Glomerular visceral epithelial cell (primary cell): ENCODE measurements at regions not wholly inside any gene's neighbourhood (a gene's known extent, or its start where the extent isn't known, plus 50 kb on each side); places are given as distances from the start of the nearest gene placed in this dataset.
"Not testable (repeated sequence)": the region's sequence is repeated elsewhere in the genome, so short reads cannot be mapped to it uniquely, and the experiment has no call there.

Experiments used
- DNase-seq: peaks from one replicate; pipeline ENCODE4 v3.0.0-alpha.2; 2016; ENCODE audit errors: extremely low spot score

DNA sequence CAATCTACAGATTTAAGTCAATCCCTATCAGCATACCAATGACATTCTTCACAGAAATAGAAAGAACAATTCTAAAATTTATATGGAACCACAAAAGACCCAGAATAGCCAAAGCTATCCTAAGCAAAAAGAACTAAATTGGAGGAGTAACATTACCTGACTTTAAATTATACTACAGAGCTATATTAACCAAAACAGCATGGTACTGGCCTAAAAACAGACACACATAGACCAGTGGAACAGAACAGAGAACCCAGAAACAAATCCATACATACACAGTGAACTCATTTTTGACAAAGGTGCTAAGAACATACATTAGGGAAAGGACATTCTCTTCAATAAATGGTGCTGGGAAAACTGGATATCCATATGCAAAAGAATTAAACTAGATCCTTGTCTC lies 68.6 kb upstream of the HES1 start:
- not testable (repeated sequence) for DNase-seq

DNA sequence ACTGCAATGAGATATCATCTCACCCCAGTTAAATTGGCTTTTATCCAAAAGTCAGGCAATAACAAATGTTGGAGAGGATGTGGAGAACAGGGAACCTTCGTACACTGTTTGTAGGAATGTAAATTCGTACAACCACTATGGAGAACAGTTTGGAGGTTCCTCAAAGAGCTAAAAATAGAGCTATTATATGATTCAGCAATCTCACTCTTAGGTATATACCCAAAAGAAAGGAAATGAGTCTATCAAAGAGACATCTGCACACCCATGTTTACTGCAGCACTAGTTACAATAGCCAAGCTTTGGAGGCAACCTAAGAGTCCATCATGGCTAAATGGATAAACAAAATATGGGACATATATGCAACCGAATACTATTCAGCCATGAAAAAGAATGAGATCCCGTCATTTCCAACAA lies 68.0 kb upstream of the HES1 start:
- no peak for DNase-seq

DNA sequence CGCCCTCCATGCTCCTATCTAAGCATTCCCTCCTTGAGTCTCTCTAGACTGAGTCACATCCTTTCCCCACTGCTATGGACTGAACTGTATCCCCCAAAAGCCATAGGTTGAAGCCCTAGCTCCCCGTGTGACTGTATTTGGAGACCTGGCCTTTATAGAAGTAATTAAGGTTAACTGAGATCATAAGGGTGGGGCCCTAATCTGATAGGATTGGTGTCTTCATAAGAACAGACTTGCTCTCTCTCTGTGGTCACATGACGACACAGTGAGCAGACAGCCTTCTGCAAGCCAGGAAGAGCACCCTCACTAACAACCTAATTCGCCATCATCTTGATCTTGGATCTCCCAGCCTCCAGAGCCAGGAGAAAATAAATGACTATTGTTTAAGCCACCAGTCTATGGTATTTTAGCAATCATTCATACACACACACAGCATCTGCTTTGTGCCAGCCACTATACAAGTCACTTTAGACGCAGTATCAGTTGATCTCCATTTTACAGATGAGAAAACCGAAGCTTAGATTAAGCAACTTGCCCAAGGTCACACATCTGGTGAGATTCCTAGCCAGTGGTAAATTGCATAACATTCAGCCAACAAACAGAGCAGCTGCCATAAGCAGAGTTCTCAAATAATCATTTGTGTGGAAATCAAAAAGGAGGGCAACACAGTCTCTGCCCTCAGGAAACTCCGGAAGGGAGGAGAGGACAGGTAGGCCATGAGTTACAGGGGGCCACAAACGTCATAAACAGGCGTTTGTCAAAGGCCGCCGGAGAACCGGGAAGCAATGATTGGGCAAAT lies 66.3 kb upstream of the HES1 start:
- DNase-seq: no peak

DNA sequence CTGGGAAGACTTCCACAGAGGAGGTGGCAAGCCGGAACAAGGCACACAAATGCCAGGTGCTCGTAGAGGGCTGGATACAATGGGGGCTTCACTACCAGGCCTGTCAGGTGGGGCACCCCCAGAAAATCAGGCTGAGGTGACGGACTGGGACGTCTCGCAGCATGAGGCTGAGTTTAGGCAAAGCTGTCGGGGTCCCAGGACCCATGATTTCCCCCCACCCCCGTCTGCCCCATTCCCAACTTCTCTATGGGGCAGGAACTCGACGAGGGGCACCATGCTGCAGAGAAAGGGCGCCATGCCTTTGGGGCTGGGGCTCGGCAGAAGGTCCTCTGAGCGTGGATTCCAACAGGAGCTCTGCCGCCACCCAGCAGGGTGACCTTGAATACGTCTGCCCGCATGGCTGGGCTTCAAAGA lies 65.7 kb upstream of the HES1 start:
- DNase-seq: no peak

DNA sequence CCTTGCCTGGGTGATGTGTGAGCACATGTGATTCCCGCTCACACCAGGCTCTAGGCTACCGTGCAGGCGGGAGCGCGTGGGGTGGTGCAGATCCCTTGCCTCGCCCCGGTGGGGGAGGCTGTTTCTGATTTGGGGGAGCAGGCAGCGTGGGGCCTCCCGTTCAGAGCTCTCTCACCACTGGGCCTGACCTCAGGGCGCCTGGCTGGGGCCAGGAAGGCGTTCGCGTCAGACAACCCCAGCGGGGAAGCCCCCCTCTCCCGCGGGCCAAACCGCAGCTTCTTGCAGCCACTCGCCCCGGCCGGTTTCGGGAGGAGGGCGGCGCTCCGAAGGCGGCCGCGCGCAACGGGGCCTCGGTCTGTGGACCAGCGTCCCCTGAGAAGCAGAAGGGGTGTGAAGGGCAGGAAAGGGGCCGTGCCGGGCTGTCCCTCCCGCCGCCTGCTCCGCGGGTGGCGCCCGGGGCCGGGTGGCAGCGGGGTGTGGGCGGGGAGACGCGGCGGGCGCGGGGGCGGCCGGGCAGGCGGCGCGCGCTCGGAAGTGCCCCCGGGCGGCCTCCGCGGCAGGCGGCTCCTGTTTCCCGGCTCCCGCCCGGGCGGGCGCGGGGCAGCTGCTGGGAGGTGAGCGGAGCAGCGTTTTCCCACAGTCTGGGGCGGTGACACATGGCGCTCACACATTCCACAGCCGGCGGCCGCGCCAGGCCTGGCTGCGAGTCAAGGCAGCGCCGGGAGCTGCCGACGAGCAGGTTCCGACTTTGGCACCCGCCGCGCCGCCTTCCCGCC lies 65.1 kb upstream of the HES1 start:
- peak; percentile 94 for DNase-seq

DNA sequence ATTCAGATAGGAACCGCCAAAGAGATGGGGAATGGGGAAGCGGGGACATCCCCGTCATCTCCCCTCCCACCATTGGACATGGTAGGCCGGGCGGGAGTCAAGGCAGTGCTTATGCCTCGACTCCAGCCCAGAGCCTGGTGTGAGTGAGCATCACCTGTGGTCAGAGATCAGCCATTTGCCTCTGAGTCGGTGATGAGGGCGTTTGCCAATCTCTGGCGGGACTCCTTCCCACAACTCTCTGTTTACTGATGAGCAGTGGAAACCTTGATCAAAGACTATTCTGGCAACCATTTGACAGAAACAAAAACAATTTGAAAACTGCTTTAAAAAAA lies 63.9 kb upstream of the HES1 start:
- DNase-seq: peak; percentile 59

DNA sequence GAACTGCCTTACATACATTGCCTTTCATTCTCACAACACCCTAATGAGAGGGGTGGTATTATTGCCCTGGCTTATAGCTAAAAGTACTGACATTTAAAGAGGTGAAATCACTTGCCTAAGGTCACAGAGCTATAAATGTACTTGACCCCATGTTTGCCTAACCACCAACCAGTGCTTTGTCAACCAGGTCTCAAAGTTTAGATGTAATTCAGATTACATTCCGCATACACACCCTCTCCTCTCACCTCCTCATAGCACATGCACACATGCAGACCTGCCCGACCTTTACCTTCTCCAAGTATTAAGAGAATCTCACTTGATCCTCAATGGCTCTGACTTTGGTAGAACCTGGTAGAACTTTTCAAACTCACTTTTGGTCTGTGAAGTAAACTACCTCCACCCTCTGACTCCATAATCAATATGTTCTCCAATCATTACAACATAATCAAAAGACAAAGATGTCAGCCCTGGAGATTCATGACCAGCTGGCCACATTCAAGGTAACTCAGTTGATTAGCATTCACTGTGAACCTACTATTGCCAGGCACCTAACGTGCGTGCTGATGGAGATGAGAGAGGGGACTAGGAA lies 63.2 kb upstream of the HES1 start:
- DNase-seq: no peak

DNA sequence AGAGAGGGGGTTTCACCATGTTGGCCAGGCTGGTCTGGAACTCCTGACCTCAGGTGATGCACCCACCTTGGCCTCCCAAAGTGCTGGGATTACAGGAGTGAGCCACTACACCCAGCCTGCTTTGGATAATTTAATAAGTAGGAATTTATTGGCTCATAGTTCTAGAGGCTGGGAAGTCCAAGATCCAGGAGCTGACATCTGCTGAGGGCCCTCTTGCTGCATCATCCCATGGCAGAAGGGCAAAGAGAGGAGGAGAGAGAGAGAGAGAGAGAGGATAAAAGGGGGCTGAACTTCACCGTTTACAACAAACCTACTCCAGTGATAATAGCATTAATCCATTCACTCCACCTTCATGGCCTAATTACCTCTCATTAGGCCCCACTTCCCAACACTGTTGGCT lies 62.0 kb upstream of the HES1 start:
- no peak for DNase-seq

DNA sequence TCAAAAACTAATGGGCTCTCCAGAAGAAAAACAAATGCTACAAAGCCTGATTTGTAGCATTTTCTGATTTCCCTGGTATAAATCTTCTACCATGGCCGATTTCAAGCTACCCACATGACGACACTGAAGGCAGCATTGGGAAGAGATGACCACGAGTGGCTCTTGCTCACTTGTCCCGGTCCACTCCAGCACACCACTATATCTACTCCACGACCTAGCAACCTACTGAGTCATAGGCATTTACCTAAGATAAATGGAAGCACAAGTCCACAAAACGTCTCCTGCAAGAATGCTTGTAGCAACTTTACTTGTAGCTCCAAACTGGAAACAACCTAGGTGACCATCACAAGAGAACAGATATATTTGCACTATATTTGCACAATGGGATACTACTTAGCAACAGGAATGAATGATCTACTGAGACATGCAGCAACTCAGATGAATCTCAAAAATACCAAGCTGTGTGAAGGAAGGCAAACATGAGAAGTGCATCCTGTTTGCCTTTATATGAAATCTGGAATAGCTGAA lies 60.8 kb upstream of the HES1 start:
- no peak for DNase-seq

DNA sequence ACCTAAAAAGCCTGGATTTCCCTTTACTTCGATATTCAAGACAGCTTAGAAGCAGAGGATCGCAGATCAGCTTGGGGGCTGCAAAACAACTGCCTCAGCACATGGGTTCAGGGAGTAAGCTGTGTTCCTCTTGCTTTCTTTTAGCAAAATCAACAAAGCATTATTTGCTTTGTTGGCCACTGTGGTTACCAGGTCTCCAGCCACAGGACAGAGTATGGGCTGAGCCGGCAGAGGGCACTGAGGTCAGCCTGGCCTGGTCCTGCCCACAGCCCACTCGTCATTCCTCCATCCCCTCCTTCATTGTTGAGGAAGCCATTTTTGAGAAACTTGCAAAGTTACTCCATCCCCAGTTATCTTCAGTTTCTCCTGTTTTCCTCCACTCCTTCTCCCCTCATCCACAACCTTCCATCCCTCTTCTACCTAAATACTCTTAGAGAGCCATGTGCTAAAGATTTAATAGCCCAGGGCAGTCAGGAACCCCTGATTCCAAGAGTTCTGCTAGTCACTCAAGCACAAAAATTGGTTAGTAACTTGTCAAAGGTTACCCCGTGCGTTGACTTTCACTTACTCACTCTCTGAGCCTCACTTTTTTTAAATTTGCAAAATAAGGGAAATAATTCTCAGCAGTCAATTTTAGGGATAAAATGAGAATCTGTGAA lies 60.0 kb upstream of the HES1 start:
- peak; percentile 76 for DNase-seq

DNA sequence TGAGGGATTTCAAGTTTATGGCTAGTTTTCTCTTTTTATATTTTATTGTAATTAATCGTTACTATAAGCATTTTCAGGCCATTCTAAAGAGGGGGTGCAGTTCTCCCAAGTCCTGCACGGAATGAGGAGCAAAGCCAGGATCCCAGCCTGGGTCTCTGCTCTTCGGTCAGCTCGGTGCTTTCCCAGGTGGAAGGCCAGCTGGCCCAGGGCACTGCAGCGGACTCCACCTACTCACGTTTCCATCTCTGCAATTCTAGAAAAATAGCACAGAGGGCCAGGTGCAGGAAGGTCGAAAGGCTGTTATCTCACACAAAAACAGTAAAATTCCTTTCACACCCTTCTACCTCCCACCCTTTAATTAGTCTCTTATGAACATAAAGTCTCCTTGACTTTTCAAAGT lies 59.5 kb upstream of the HES1 start:
- DNase-seq: no peak

DNA sequence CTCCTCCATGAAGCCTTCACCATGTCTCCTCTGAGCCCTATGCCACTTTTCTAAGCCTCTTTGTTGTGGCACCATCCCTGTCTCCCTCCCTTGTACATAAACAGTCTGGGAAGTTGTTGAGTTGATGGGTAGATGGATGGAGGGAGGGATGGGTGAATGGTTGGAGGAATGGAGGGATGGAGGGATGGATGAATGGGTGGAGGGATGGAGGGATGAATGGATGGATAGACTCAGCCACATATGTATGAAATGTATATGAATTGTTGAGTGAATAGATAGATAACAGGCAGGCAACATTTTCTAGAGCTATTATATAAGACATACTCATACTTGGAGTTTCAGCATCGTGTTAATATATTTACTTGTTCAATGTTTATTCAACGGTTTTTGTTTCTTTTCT lies 58.3 kb upstream of the HES1 start:
- no peak for DNase-seq

DNA sequence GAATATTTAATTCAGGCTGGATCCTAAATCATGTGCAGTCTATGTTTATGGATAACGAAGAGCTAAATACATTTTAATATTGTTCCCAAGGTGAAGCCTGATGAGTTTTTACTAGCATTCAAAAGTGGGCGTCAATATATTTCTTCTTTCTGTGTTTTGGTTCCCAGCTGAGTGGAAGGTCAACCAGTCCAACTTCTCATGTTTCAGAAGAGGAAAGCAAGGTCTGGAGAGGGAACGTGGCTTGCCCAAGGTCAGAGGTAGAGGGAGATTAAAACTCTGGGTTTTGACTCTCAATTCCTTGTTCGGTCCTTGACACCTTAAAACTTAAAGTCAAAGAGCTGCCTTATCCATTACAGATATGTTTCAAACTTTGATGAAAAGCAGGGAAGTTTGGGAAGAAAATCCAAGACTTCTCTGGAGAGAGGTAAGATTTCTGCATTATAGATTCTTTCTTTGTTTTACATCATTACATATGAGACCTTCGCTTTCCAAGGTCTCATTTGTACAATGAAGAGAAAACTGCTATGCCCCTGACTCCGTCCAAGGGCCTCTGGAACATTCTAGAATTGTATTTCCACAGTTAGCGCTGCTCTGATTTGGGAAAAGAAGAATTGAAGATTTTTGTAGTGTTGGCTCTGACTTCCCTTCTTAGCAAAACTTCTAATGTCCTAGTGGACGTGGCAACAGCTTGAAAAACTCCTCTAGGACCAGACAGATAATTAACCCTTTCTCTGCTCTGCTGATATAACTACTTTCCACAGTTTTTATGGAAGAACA lies 57.7 kb upstream of the HES1 start:
- DNase-seq: no peak

DNA sequence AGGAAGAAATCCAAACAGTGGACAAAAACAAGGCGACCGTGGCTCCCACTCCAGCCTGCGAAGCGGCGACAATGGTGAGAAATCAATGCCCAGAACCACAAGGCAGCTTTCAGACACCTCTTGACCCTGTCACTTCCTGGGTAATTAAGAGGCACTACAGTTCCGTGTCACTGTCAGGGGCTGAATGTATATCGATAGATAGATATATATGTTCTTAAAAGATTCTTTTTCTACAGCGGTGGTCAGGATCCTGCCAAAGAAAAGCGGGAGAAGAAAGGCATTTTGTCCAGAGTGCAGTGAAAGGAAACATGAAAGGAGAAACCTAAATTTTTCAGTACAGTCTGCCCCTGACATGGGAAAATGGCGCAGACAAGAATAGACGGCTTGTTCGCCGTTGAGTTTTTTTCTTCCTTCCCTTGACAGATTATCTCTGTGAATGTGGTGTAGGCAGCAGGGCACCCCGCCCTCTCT lies 56.2 kb upstream of the HES1 start:
- DNase-seq: no peak

DNA sequence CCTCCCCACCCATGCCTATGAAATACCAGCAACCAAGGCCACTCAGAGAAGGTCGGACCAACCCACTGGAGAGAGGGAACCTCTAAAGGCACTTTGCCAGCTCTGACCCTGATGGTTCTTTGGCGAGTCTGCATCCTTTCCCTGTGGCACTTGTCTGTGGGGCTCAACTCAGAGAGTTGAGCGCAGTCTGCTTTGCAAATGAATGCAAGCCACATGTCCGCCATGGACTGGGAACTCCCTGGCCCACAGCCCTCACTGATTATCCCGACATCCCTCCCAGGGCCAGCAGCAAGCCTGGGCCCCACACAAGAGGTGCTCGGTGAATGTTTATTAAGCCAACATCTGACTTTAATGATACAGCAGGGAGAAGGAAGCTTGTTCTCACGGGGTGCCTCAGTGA lies 55.5 kb upstream of the HES1 start:
- DNase-seq: no peak

DNA sequence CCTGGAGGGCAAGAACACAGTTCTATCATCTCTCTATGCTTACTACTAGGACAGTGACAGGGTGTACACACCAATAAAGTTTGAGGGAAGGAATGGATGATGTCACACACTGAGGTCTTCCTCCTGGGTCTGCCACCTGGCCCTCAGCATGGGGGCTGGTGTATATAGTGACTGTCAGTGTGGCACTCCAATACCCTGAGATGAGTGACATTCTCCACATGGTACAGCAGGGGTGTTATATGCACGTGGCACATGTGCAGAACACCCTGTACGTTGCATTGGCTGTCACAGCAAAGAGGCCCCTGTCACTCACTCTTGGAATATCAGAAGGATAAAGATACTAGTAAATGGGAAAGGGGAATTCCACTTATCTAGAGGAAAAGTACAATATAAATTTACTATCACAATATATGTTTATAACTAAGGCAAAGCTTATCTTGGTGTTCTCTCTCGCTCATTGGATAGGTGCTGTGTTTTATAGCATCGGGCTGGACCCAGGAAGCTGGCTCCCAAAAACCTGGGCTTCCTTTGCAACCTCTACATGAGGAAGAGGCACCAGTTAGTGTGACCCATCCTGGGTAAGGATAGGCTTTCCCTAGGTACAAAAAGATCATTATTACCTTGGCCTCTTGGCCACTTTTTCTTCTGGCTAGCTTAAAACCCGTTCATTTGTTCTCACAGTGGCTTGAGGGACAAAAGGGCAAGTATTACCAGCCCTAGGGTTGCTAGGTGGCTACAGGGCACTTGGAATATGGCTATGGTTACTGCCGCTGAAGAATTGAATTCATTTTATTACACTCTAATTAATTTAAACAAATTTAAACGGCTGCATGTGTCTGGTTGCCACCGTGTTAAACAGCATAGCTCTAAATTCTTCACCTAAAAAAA lies 54.8 kb upstream of the HES1 start:
- no peak for DNase-seq

DNA sequence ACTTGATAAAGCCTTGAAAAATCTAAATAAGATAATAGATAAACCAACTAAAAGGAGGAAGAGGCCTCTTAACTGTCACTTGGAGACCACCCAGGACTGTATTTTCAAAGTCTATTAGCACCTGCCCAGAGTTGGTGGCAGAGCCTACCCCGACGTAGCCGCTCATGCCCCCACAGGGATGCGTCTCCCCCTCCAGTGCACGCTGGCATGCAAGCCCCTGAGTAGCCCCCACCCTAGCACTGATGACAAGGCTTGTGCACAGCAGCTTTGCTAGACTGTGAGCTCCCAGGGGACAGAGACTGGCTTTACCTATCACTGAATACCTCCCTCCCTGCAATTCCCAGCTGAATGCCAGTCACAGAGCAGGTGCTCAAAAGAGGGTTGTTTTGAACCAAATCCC lies 54.1 kb upstream of the HES1 start:
- DNase-seq: no peak

DNA sequence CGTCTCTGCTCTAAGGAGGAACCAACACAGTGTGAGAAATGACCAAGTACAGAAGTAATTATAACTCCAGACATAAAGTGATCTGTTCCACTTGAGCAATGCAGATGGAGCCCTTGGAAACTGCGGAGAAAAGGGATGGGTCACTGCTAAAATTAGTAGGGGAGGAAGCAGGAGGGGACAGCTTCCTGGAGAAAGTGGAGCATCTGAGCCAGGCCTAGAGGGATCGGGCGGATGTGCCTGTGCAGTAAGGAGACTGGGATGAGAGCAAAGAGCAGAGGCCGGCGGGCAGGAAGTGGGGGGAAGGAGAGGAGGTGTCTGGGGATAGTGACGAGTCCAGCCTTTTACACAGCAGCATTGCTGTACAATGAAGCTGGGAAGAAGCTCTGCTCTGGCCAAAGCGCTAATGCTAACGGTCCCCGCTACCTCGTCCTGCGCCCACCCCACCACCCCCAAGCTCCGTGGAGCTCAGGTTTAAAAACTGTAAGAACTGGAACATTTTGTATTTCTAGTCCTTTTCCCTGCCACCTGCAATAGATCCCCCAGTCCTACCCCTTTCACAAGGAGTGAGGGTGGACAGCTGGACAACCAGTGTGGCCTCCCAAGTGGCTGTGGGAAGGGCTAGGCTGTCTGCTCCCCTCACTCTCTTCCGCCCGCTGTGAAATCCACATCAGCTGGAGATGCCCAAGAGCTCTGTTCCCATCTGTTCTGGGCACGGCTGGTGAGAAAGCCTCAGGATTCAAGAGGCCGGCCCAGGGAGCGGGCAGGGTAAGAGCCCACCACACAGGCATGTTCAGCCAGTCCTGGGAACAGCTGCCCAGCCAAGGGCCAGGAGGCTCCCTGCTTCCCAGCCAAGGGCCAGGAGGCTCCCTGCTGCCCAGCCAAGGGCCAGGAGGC lies 53.0 kb upstream of the HES1 start:
- peak; percentile 51 for DNase-seq

DNA sequence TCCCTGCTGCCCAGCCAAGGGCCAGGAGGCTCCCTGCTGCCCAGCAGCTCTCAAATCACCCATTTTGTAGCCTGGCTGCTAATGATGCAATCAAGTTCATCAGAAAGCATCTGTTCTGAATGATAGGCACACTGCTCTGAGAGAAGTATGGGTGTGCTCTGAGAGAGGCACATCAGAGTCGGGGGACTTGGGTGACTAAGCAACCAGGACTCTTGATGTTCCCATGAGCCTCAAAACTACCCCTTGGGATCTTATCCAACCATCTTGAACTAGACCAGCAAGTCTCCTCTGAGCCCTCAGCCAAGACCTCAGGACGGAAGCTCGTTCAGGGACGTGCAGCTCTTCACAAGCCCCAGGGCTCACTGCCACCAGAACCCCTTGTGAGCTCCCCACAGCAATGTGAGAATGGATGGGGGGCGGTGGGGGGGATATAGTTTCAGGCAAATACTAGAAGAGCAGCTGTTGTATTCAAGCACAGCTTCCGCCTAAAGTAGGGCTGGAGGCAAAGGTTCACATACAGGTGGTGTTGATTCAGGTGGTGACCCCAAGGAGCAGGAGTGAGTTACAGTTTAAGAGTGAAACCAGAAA lies 52.2 kb upstream of the HES1 start:
- no peak for DNase-seq
